Nephron progenitor cell (in vitro differentiated cells): ENCODE measurements at regions not wholly inside any gene's neighbourhood (a gene's known extent, or its start where the extent isn't known, plus 50 kb on each side); places are given as distances from the start of the nearest gene placed in this dataset.

Experiments used
- DNase-seq: peaks from one replicate; pipeline ENCODE4 v3.0.0; 2021
- H3K27ac Mint-ChIP-seq: 2 replicates; pipeline ENCODE4 v1.8.0; 2021; ENCODE audit warnings: mild to moderate bottlenecking, moderate library complexity, mixed read lengths
- H3K27me3 Mint-ChIP-seq: 2 replicates; pipeline ENCODE4 v1.8.0; 2021; ENCODE audit warnings: mild to moderate bottlenecking, low read depth, mixed read lengths; ENCODE audit not compliant: poor library complexity
- H3K36me3 Mint-ChIP-seq: 2 replicates; pipeline ENCODE4 v1.8.0; 2021; ENCODE audit warnings: low read depth, mixed read lengths
- H3K4me1 Mint-ChIP-seq: 2 replicates; pipeline ENCODE4 v1.8.0; 2021; ENCODE audit warnings: mixed read lengths
- H3K4me3 Mint-ChIP-seq: 2 replicates; pipeline ENCODE4 v1.8.0; 2021; ENCODE audit warnings: mild to moderate bottlenecking, moderate library complexity, mixed read lengths
- H3K9me3 Mint-ChIP-seq: 2 replicates; pipeline ENCODE4 v1.8.0; 2021; ENCODE audit warnings: mild to moderate bottlenecking, moderate library complexity, mixed read lengths
- CTCF ChIP-seq: fragments of 200-600 bp; sonication (generic); IDR thresholded peaks from 2 replicates; pipeline ENCODE4 v1.5.0; 2021; ENCODE audit warnings: antibody characterized with exemption

GRCh38 chr11:15378941-15379340 lies 264.2 kb downstream of the INSC start:
- Mint-ChIP-seq H3K9me3 (peaks cover 16% of the 10 kb centered on the region), H3K36me3 (no peaks in the 10 kb centered on the region), H3K4me1 (no peaks in the 10 kb centered on the region), H3K27ac (no peak overlapping the region), H3K27me3 (no peaks in the 10 kb centered on the region), H3K4me3 (no peak overlapping the region)
- TF ChIP-seq CTCF = no peak
- DNase-seq = no peak

- no peak for TF ChIP-seq CTCF
- DNase-seq = no peak
- no peak overlapping the region for H3K27ac Mint-ChIP-seq
Observed at GRCh38 chr11:15379483-15379882, 264.8 kb downstream of the INSC start.

GRCh38 chr11:15390857-15391256 lies 276.1 kb downstream of the INSC start:
- Mint-ChIP-seq H3K27me3 (peaks cover 5% of the 10 kb centered on the region), H3K36me3 (no peaks in the 10 kb centered on the region), H3K4me1 (no peaks in the 10 kb centered on the region), H3K4me3 (no peak overlapping the region), H3K27ac (no peak overlapping the region), H3K9me3 (peaks cover 30% of the 10 kb centered on the region)
- no peak for DNase-seq
- TF ChIP-seq CTCF = no peak

More at GRCh38 chr11:15379483-15379882, 264.8 kb downstream of the INSC start:
- Mint-ChIP-seq H3K4me3 (no peak overlapping the region), H3K36me3 (no peaks in the 10 kb centered on the region), H3K4me1 (no peaks in the 10 kb centered on the region), H3K27me3 (no peaks in the 10 kb centered on the region), H3K9me3 (peaks cover 16% of the 10 kb centered on the region)

- Mint-ChIP-seq H3K27ac (no peak overlapping the region), H3K27me3 (no peaks in the 10 kb centered on the region), H3K9me3 (peaks cover 62% of the 10 kb centered on the region), H3K4me1 (no peaks in the 10 kb centered on the region), H3K36me3 (no peaks in the 10 kb centered on the region), H3K4me3 (no peak overlapping the region)
- no peak for TF ChIP-seq CTCF
- DNase-seq = no peak
Observed at GRCh38 chr11:15396778-15397177, 282.1 kb downstream of the INSC start.

GRCh38 chr11:15406851-15407351 lies 292.2 kb downstream of the INSC start:
- H3K4me3 Mint-ChIP-seq = no peak overlapping the region
- peaks cover 6% of the 10 kb centered on the region for H3K9me3 Mint-ChIP-seq
- no peak for DNase-seq
- no peaks in the 10 kb centered on the region for H3K4me1 Mint-ChIP-seq
- H3K36me3 Mint-ChIP-seq = no peaks in the 10 kb centered on the region
- H3K27me3 Mint-ChIP-seq = no peaks in the 10 kb centered on the region
- H3K27ac Mint-ChIP-seq = no peak overlapping the region
- TF ChIP-seq CTCF = no peak

GRCh38 chr11:15412054-15412453 lies 297.3 kb downstream of the INSC start:
- no peak for TF ChIP-seq CTCF
- peaks cover 3% of the 10 kb centered on the region for H3K27me3 Mint-ChIP-seq
- no peak for DNase-seq
- H3K27ac Mint-ChIP-seq = no peak overlapping the region
- H3K4me3 Mint-ChIP-seq = no peak overlapping the region
- H3K4me1 Mint-ChIP-seq = no peaks in the 10 kb centered on the region
- H3K9me3 Mint-ChIP-seq = no peaks in the 10 kb centered on the region
- H3K36me3 Mint-ChIP-seq = no peaks in the 10 kb centered on the region
